GM18517 (cell line): ENCODE measurements at regions not wholly inside any gene's neighbourhood (a gene's known extent, or its start where the extent isn't known, plus 50 kb on each side); places are given as distances from the start of the nearest gene placed in this dataset.
"Not testable (repeated sequence)": the region's sequence is repeated elsewhere in the genome, so short reads cannot be mapped to it uniquely, and the experiment has no call there.

ENCODE experiments used
- ATAC-seq: cut with Tn5 transposase; IDR thresholded peaks from one replicate; pipeline ENCODE4 v1.9.1; 2021; ENCODE audit warnings: mild to moderate bottlenecking, moderate library complexity; ENCODE audit not compliant: unreplicated experiment

DNA sequence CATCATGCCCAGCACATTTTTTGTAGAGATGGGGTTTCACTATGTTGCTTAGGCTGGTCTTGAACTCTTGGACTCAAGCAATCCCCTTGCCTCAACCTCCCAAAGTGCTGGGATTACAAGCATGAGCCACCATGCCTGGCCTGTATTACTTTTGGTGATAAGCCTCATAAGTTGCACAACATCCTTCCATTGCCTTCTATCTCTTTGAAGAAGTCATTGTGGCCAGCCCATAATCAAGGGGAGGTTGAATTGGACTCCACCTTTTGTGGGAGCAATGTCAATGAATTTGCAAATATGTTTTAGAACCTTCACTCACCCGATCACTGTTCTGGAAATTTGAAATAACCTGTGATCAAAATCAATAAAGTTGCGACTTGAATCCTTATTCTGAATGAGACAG lies 104.3 kb upstream of the CLINT1 start:
- no peak for ATAC-seq

DNA sequence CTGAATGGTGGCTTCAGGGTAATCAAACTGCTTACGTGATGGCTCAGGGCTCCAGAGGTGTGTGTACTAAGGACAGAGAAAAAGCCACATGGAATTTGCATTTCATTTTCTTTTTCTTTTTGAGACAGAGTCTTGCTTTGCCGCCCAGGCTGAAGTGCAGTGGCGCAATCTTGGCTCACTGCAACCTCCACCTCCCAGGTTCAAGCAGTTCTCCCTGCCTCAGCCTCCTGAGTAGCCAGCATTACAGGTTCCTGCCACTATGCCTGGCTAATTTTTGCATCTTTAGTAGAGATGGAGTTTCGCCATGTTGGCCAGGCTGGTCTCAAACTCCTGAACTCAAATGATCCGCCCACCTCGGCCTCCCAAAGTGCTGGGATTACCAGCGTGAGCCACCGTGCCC lies 103.7 kb upstream of the CLINT1 start:
- ATAC-seq: not testable (repeated sequence)

DNA sequence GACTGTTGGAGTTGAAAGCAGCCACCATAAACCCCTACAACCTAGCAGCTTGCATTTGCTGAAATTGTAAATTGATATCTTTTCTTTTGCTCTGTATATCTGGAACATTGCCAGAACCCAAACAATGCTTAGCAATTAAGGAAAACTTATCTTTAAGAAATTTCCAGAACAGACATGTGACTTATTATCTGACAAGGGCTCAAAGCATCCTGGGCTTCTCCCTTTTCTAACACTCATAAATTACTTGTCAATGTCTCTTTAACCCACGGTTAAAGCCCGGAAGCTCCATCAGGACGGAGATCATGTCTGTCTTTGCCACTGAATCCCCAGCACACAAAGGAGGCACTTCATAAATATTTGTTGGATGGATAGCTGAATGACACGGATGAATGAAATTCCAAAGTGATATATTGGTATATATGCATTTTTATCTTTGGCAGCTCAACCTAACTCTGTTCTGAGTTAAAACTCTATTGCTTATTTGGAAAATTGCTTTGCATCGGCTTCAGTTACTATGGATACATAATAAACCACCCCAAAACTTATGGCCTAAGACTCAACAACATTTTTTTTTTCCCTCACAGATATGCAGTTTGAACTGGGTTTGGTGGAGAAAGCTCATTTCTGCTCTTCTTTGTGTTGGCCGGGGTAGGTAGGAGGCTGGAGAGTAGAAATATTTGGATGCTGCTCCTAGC lies 103.1 kb upstream of the CLINT1 start:
- ATAC-seq: no peak

DNA sequence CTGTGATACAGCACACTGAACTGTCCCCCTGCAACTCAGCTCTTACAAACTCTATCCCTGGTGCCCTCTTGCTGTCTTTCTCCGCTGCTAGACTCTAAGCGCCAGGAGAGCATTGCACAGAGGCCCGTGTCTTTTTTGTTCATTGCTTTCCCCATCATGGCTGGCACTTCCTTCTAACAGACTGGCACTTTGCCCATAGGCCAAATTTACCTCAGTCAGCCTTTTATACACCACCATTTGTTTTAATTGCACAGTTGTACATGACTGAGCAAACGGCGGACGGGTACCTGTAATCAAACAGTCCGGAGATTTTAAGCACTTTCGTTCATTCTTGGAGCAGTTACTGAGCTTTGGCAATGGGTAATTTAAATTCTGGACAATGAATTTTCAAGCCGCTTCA lies 102.2 kb upstream of the CLINT1 start:
- ATAC-seq: no peak

DNA sequence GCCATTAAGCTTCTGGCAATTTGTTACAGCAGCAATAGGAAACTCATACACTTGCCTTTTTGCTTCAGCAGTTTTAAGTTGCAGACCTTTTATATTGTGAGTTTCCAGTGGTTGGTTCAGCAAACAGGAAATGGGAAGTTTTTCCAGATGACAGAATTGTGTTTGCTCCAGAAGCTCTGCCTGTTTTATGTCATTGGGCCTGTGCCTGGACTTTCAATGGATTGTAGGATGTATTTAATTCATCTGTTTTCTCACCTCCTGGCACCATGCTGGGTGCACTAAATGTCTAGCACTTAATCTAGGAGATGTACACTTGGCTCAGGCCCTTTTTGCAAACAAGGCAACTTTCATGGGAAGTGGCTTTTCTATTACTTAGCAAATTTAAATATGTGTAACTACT lies 100.4 kb upstream of the CLINT1 start:
- no peak for ATAC-seq

DNA sequence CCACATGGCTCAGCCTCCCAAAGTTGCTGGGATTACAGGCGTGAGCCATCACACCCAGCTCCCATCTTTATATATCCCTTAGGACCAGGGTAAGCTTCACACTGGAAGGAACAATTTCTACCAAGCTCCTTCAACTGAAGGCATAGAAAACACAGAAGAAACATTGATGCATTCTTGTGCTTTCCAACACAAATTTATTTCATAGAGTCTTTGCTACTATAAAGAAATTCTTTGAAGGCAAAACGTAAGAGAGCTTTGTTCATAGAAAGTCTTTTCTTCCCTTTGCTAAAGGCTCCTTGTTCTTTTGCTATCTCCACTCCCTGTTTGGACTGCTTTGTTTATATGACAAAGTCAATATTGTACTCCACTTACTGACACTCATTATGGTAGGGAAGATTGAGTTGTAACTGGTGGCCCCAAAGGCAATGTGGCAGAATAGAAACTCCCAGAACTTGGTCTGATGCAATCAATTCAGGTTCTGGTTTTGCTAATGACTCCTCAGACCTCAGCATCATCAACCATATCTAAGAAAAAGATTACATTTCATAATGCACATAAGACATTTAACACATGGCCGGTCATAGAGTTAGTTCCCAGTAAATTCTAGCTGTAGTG lies 97.4 kb upstream of the CLINT1 start:
- no peak for ATAC-seq

DNA sequence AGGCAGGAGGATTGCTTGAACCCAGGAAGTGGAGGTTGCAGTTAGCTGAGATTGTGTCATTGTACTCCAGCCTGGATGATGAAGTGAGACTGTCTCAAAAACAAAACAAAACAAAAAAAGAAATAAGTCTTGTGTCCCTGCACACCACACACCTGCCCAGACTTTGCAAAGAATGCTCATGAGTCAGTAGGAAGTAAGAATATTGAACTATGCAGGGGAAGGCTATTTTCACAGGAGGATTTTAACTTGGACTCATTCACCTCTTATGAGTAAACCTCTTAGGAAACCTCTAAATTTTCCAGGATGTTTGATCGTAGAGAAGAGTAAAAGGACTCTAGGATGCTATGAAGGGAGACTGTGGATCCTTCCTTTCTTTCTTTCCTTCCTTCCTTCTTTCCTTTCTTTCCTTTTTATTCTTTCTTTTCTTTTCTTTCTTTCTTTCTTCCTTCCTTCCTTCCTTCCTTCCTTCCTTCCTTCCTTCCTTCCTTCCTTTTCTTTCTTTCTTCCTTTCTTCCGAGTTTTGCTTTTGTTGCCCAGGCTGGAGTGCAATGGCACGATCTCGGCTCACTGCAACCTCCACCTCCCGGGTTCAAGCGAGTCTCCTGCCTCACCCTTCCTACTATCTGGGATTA lies 96.7 kb upstream of the CLINT1 start:
- no peak for ATAC-seq

DNA sequence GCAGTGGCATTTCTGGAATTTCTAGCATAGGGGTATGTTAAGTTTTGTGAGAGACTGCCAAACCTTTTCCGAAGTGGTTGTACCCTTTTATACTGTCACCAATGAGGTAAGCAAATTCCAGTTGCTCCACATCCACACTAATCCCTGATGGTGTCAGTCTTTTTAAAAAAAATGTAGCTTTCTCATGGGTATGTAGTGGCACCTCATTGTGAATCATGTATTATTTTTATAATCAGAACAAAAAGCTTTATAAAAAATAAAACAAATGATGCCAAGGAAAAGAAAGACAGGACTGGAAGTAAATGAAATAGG lies 93.4 kb upstream of the CLINT1 start:
- no peak for ATAC-seq

DNA sequence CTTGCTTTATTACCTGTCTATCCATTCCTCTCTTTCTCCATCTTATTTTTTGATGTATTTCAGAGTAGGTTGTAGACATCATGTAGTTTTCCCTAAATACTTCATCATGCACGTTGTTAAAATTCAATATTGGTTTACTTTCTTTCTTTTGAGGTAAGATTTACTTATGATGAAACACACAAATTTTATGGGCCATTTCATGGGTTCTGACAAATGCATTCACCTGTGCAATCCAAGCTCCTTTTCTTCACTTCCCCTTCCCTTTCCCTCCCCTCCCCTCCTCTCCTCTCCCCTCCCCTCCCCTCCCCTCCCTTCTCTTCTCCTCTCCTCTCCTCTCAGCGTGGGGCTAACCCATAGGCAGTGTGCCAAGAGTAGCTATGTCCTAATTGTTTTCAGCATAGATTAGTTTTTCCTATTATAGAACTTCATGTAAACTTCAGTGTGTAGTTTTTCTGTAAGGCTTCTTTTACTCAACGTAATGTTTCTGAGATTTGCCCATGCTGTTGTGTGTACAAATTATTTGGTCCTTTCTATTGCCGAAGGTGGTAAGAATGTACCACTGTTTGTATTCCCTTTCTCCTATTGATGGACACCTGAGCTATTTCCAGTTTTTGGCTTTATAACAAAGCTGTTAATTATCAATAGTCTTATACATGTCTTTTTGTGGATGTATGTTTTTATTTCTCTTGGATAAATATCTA lies 92.9 kb upstream of the CLINT1 start:
- ATAC-seq: no peak

DNA sequence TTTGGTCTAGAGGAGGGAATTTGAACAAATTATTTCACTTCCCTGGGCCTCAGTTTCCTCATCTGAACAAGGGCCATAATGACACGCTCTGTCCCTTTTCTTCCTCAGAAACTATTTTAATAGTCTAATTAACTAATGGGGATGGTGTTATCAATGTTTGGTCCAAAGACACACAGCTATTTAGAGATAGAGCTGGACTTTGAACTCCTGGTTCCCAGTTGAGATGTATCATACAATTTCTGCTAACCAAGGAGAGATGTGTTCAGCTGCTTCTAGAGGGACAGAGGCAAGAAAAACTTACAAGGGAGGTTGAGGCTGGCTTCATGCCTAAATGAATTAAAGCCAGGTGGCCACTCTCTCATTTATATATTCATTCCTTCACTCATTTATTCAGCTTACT lies 90.6 kb upstream of the CLINT1 start:
- no peak for ATAC-seq

DNA sequence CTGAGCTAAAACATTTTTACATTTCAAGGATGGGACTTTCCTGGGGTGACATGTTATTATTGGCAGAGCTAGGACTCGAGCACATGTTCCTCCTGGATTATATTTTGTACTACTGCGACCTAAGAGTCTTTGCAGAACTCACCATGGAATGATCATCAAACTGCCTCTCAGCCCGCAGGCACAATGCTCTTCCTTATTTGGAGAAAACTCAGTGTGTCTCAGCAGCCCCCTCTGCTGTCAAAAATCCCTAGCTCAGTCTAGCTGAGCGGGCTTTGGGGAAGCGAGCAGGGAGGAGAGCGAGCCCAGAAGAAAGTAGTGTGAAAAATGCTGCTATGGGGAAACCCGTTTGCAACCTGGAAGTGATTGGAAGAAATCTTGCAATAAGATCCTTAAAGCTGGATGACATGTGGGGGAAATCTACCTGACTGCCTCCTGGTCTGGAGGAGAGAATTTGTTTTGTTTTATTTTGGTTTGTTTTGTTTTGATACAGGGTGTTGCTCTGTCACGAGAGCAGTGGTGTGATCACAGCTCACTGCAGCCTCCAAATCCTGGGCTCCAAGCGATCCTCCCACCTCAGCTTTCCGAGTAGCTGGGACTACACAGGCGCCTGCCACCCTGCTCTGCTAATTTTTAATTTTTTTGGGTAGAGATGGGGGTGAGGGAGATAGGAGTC lies 89.9 kb upstream of the CLINT1 start:
- peak; percentile 81 for ATAC-seq

DNA sequence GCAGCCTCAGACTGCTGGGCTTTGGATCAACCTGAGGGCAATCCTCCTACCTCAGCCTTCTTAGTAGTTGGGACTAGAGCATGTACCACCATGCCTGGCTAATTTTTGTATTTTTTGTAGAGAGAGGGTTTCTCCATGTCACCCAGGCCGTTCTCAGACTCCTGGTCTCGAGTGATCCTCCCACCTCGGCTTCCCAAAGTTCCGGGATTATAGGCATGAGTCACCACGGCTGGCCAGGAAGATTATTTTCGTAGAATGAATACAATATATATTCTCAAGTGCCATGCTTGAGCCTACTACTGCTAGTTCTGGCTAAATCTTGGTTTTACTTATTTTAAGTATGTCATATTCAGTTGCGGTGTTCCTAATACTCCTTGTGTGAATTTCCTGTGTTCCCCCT lies 88.2 kb upstream of the CLINT1 start:
- ATAC-seq: no peak

DNA sequence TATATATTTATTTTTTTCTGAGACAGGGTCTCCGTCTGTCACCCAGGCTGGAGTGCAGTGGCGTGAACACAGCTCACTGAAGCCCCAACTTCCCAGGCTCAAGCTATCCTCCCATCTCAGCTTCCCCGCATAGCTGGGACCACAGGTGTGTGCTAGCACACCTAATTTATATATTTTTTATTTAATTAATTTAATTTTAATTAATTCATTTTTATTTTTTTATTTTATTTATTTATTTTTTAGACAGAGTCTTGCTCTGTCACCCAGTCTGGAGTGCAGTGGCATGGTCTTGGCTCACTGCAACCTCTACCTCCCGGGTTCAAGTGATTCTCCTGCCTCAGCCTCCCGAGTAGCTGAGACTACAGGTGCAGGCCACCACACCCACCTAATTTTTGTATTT lies 86.9 kb upstream of the CLINT1 start:
- not testable (repeated sequence) for ATAC-seq

DNA sequence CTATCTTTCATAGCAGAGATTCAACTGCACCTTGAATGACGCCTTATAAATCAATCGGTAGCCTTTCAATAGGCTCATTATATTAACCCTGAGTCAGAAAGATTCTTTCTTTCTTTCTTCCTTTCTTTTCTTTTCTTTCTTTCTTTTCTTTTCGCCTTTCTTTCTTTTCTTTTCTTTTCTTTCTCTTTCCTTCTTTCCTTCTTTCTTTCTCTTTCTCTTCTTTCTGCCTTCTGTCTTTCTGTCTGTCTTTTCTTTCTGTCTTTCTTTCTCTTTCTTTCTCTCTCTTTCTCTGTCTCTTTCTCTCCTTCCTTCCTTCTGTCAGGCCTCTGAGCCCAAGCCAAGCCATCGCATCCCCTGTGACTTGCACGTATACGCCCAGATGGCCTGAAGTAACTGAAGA lies 86.0 kb upstream of the CLINT1 start:
- no peak for ATAC-seq

DNA sequence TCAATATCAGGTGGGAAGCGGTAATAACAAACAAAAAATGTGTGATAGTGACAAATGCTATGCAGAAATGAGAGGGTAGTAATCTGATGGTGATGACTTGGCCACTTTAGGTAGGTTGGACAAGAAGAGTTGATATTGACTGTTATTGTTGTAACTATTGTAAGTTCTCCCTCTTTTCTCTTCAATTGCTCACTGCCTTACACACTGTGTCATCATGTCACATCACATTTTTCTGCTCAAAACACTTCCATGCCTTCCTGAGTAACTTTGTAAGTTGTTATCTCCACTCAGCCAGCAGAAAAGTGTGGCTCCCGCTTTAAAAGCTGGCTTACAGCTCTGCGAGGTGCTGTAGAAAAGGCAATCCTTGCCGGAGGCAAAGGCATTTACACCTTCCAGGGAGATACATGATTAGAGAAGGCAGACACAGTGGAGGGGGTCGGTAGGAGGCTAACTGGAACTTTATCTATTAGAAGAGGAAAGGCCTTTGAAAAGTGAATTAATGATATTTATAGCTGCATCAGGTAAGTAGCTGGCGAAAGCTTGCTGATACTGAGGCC lies 85.2 kb upstream of the CLINT1 start:
- no peak for ATAC-seq

DNA sequence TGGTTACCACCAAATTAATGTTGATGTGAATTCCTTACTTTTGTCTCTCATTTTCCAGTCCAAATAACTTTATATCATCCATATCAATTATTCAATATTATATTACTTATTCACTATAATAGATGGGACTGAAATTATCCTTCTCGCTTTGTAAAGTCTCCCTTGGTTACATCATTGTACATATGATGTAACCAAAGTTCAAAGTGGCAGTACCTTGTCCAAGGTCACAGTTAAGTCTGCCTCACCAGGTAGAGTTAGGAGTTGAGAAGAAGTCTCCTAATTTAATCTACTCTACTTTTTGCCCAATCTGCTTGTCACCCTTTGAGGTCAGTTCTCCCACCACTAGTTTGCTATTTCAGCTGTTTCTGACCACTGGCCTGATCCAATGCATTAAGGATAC lies 83.7 kb upstream of the CLINT1 start:
- no peak for ATAC-seq

DNA sequence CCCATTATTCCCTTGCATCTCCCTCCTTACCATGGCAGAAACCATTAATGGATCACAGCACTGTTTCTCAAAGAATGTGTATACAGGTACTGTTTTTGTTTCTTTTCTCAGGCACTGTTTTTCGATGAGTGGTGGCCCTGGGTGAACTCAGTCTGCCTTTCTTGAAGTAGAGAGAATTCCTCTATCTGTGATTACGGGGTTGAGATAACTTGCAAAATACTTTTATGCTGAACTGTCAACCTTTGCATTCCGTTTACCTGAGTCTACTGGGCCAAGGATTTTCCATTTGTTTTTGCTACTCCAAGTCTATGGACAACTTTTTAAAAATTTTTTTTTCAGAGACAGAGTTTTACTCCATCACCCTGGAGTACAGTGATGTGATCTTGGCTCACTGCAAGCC lies 82.7 kb upstream of the CLINT1 start:
- ATAC-seq: no peak

DNA sequence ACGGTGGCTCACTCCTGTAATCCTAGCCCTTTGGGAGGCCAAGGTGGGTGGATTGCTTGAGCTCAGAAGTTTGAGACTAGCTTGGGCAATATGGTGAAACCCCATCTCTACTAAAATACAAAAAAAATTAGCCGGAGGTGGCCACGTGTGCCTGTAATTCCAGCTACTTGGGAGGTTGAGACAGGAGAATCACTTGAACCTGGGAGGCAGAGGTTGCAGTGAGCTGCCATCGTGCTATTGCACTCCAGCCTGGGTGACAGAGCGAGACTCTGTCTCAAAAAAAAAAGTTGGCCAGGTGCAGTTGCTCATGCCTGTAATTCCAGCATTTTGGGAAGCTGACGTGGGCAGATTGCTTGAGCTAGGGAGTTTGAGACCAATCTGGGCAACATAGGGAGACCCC lies 79.2 kb upstream of the CLINT1 start:
- ATAC-seq: not testable (repeated sequence)

DNA sequence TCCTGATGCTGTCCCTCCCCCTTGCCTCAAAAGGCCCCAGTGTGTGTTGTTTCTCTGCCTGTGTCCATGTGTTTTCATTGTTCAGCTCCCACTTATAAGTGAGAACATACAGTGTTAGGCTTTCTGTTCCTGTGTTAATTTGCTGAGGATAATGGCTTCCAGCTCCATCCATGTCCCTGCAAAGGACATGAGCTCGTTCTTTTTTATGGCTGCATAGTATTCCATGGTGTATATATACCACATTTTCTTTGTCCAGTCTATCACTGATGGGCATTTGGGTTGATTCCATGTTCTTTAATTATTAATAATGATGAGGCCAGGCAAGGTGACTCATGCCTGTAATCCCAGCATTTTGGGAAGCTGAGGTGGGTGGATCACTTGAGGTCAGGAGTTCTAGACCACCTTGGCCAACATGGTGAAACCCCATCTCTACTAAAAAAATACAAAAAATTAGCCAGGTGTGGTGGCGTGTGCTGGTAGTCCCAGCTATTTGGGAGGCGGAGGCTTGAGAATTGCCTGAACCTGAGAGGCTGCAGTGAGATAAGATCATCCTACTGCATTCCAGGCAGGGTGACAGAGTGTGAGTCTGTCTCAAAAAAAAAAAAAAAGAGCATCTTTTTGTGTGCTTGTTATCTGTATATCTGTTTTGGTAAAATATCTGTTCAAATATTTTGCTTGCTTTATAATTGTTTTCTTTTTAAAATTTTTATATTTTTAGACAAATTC lies 78.0 kb upstream of the CLINT1 start:
- not testable (repeated sequence) for ATAC-seq

DNA sequence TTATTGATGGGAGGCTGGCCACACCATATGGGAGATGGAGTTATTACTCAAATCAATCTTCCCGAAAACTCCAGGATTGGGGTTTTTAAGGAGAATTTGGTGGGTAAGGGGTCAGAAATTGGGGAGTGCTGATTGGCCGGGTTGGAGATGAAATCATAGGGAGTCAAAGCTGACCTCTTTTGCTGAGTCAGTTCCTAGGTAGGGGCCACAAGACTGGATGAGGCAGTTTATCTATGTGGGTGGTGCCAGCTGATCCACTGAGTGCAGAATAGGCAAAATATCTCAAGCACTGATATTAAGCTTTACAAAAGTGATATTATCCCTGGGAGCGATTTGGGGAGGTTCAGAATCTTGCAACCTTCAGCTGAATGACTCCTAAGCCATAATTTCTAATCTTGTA lies 75.7 kb upstream of the CLINT1 start:
- ATAC-seq: no peak

DNA sequence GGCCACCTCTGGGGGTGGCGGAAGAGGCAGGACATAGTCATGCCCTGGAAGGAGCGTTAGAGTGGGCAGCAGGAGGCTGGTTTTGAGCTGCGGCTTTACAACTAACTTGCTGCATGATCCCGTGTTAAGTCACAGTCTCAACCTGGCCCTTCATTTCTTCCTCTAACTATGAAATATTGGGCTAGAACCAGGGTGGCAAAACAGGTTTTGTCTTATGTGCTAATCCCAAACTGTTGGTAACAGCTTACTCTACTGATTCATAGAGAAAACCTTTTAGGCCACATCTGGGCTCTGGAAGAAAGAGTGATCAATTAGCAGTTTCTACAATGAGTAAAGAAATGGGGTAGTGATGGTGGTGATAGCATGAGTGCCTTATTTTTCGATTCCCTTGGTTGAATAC lies 74.1 kb upstream of the CLINT1 start:
- no peak for ATAC-seq
